ENCODE measurements at regions not wholly inside any gene's neighbourhood (a gene's known extent, or its start where the extent isn't known, plus 50 kb on each side); places are given as distances from the start of the nearest gene placed in this dataset.

DNA sequence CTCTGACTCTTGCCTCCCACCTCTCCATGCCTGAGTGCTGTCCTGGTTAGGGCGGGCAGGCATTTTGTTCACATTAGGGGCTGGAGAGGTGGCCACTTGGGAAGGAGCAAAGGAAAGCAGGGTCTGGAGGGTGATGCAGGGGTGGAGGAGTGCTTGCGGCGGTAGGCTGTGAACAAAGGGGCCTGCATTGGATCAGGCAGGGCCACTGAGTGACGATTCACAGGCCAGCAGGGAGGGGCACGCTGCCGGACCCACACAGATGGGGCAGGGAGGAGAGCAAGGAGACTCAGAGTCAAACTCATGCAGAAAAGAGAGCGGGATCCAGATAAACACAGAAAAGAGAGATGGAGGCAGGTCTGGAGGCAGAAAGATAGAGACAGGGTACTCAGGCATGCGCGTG is 58.4 kb upstream of the TBX3 start:
- H3K4me3 ChIP-seq (ENCODE audit: low read depth, low read length) = no peak overlapping the region

DNA sequence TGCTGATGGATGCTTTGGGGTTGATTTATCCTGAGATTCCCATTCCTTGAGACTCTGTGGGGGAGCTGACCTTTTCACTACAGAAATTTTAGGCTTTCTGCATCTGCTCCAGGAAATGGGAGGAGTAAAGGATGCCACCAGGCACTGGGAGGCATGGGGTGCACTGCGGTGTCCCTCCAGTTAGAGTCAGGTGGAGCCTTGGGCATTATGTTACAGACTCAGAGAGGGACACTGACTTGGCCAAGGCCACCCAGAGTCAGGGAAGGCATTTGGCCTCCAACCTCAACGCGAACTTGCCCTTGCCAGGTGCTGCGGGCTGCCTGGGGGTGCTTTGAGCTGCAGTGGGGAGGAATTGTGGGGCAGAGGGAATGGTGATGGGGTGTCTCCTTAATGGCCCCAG is 58.0 kb upstream of the TBX3 start:
- no peak overlapping the region for H3K4me3 ChIP-seq (ENCODE audit: low read depth, low read length)

GRCh38 chr12:114740448-114740847 is 56.5 kb upstream of the TBX3 start:
- no peak overlapping the region for H3K4me3 ChIP-seq (ENCODE audit: low read depth, low read length)

GRCh38 chr12:114738460-114739184 is 54.6 kb upstream of the TBX3 start:
- no peak overlapping the region for H3K4me3 ChIP-seq (ENCODE audit: low read depth, low read length)

DNA sequence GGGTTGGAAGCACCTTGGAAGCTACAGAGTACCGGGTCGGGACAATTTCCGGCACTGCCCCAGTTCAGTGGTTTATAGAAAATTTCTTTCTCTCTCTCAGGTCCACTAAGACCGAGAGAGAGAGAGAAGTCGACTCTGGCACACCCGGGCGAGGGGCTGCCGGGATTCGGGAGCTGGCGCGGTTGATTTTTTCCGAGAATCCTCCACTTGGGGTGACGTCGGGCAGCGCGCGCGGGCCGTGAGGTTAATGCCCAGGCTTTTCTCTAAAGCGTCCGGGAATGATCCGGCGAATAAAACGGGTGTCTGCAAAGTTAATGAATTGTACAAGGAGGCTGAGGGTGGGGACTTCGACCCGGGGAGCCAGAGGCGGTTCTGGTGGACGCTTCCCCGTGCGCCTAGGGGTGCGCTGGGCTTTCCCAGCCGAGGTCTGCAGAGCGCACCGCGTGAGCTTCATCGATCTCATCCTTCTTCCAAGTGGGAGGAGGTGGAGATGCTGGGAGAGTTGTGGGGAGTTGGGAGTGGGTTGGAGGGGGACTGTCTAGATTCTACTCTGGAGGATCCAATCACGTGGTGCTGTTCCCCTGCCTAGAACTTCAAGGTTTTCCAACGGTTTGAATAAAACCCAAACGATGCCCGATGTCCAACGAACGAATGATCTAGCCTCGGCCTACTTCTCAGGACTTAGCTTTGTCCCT is 51.9 kb upstream of the TBX3 start:
- no peak overlapping the region for H3K4me3 ChIP-seq (ENCODE audit: low read depth, low read length)

DNA sequence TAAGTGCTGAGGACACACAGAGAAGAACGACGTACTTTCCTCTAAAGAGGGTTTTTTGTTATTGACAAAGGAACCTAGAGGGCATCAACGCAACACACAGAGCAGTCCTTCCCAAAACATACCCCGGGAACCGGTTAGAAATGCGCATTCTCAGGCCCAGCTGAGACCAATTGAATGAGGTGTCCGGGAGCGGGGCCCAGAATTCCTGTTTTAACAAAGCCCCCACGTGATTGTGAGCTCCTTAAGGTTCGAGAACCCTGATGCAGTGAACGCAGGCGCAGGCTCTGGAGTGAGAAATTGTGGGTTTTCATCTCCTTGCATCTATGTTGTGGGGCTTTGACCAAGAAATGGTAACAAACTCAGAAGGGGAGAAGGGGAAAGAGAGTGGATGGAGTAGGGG is 51.0 kb upstream of the TBX3 start:
- no peak overlapping the region for H3K4me3 ChIP-seq (ENCODE audit: low read depth, low read length)

DNA sequence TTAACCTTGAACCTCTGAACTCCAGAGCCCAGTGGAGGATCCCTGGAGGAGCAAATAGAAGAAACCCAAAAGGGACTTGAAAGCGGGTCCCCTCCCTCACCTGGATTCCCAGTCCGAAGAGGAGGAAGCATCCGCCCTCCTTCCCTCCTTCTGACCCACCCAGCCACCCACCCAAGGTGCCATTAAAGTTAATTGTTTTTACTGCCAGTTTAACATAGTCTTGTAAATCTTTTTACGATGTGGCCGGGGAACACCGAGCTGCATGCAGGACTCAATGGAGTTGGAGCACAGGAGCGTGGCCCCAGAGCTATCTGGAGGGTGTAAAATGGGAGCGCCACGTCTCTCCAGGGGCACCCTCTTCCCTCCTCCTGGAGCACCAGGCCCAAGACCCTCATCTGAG is 49.9 kb upstream of the TBX3 start:
- no peak overlapping the region for H3K4me3 ChIP-seq (ENCODE audit: low read depth, low read length)
